GM12874 (cell line): ENCODE measurements at regions not wholly inside any gene's neighbourhood (a gene's known extent, or its start where the extent isn't known, plus 50 kb on each side); places are given as distances from the start of the nearest gene placed in this dataset.

Source experiments
- TF ChIP-seq, protein P1 (sequence below): IDR thresholded peaks from 2 replicates; pipeline ENCODE4 v1.5.1; 2011; ENCODE audit warnings: low read depth, mild to moderate bottlenecking, control low read depth, low read length, moderate library complexity; ENCODE audit not compliant: insufficient read depth

DNA sequence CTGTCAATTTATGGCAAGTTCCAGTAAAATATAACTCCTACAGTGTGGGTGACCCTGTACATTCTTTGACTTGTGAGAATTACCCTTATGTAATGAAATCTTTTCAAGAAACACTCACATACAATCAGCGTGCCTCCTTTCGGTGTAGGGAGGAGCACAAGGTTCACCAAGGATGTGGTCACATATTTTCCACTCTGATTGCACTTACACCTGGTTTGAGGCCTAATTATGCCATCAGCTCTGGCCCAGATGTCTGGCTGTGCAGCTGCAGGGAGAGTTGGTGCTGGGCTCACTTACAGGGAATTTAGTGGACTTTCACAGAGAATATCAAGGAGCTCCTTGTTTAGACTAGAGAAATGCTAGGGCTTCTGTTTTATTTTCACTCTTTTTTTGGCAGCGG is 146.0 kb upstream of the STEAP4 start:
- TF ChIP-seq, protein P1, sequence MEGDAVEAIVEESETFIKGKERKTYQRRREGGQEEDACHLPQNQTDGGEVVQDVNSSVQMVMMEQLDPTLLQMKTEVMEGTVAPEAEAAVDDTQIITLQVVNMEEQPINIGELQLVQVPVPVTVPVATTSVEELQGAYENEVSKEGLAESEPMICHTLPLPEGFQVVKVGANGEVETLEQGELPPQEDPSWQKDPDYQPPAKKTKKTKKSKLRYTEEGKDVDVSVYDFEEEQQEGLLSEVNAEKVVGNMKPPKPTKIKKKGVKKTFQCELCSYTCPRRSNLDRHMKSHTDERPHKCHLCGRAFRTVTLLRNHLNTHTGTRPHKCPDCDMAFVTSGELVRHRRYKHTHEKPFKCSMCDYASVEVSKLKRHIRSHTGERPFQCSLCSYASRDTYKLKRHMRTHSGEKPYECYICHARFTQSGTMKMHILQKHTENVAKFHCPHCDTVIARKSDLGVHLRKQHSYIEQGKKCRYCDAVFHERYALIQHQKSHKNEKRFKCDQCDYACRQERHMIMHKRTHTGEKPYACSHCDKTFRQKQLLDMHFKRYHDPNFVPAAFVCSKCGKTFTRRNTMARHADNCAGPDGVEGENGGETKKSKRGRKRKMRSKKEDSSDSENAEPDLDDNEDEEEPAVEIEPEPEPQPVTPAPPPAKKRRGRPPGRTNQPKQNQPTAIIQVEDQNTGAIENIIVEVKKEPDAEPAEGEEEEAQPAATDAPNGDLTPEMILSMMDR = no peak

DNA sequence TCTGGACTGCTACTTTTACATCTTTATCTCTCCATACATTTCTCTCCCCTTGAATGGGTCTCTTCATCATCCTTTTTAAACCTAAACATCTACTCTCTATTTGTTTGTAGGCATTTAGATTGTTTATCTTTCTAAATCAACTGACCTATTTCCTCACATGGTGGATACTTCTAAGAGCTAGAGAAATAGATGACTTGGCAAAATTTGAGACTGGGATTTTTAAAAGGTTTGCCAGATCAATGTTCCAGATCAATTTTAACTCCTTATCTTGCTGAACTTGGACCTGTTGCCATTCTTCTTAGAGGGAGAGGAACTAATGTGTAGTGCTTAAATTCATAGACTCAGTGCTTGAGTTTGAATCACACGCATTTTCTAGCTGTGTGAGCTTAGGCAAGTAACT is 144.2 kb upstream of the STEAP4 start:
- TF ChIP-seq, protein P1 = no peak

DNA sequence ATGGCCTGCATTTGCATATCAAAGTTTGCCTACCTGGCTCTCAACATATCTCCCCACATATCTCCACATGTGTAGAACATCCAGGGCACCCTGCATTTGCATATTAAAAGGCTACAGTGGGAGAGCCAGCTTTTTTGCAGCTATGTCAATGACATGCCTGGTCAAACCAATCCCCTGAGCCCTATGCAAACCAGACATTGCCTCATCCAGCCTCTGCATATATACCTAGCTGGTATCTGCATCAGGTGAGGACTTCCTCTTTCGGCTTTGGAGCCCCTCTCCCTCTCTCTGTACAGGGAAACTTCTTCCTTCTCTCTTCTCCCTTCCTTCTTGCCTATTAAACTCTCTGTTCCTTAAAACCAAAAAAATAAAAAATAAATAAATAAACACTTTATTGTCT is 142.7 kb upstream of the STEAP4 start:
- TF ChIP-seq, protein P1 = no peak

DNA sequence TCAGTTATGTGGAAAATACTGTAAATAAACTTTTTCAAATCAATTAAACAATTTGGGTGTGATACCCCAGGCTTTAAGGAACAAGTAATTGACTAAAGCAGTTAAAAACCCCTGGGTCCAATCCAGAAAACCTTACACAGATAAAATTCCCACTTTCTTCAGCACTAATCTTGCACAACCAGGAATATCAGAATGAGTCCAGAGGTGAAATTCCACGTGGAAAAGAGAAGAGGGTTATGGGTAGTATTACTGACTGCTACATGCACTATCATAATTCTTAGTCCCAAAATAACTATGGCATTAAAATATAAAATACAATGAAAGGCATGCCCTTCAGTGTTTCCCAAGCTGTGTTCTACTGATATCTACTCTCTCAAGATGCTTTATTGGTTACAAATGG is 135.7 kb upstream of the STEAP4 start:
- TF ChIP-seq, protein P1 = no peak

DNA sequence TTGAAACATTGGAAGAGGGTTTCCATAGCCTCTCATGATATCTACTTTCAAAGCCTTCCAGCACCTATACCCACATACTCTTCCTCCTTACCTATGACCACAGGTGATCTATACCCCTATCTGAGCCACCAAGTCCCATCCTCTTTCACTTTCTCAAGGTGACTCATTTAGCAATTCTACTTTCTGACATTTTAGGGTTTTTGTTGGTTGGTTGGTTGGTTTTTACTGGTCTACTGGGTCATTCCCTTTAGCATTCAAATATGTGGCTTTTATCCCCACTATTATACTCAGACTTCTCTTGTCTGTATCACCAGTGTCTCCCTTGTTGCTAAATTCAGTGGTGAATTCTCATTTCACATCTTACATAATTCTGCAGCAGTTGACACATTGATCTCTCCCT is 130.4 kb upstream of the STEAP4 start:
- TF ChIP-seq, protein P1 = no peak

DNA sequence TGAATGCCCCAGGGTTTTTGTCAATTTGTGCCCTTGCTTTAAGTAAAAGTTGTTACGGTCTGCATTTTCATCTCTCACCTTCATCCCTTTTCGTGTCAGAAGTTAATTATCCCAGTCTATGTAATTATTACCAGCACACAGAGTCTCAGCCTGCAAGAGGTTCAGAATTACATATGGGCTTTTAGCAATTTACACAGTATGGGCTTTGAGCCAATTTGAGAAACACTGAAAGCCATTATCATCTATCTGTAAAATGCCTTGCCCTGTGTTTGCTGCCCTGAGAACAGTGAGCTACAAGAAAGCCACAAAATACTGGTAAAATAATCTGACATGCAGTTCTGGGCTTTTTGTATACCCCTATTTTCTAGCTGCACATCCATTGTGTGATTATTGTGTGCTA is 125.6 kb upstream of the STEAP4 start:
- TF ChIP-seq, protein P1 = no peak

DNA sequence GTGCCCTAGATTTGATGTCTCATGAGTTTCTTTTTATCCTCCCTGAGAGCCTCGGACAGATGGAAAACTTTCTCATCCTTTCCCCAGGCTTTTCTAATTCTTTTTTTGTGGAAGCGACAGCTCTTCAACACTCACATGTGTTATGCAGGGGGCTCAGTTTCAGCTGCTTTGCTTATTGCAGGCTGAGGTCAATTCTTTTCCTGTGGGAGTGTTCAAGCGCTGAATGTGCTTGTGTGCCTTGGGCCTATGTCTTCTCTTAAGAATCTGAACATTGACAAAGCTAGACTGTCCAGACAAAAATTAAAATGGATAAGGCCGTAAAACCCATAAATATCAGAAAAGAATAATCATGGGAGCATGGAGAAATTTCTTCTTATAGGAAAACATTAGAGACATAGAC is 125.2 kb upstream of the STEAP4 start:
- TF ChIP-seq, protein P1 = no peak

DNA sequence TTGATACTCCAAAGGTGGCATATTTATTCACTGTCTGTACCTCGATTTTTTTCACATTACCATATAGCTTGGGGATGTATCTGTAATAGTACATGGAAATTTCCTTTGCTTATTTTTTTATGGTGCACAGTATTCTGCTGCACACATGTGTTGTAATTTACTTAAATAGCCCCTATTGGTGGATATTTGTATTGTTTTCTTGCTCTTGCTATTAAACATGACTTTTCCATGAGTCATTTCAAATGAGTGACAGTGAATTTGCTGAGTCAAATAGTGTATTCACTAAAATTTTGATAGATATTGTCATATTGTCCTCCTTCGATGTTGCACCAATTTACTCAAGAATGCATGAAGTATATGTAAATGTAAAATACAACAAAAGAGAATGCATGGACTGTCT is 122.7 kb upstream of the STEAP4 start:
- TF ChIP-seq, protein P1 = no peak
